GM12874 (cell line): ENCODE measurements at regions not wholly inside any gene's neighbourhood (a gene's known extent, or its start where the extent isn't known, plus 50 kb on each side); places are given as distances from the start of the nearest gene placed in this dataset.

Source experiments
- TF ChIP-seq, protein P1 (sequence below): IDR thresholded peaks from 2 replicates; pipeline ENCODE4 v1.5.1; 2011; ENCODE audit warnings: low read depth, mild to moderate bottlenecking, control low read depth, low read length, moderate library complexity; ENCODE audit not compliant: insufficient read depth

DNA sequence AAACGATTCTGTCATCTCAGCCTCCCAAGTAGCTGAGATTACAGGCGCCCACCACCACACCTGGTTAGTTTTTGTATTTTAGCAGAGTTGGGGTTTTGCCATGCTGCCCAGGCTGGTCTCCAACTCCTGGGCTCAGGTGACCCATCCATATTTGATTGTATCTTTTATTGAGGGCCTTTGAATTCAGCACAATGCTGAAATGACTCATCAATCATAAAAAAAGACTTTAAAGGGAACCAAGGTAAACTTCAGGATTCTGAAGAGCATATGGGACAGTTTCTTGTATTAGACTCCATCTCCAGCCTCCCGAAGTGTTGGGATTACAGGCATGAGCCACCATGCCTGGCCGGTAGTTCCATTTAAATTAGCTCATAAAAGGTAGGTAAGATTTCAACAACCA lies 232.2 kb downstream of the SETD4 start:
- TF ChIP-seq, protein P1, sequence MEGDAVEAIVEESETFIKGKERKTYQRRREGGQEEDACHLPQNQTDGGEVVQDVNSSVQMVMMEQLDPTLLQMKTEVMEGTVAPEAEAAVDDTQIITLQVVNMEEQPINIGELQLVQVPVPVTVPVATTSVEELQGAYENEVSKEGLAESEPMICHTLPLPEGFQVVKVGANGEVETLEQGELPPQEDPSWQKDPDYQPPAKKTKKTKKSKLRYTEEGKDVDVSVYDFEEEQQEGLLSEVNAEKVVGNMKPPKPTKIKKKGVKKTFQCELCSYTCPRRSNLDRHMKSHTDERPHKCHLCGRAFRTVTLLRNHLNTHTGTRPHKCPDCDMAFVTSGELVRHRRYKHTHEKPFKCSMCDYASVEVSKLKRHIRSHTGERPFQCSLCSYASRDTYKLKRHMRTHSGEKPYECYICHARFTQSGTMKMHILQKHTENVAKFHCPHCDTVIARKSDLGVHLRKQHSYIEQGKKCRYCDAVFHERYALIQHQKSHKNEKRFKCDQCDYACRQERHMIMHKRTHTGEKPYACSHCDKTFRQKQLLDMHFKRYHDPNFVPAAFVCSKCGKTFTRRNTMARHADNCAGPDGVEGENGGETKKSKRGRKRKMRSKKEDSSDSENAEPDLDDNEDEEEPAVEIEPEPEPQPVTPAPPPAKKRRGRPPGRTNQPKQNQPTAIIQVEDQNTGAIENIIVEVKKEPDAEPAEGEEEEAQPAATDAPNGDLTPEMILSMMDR = no peak

DNA sequence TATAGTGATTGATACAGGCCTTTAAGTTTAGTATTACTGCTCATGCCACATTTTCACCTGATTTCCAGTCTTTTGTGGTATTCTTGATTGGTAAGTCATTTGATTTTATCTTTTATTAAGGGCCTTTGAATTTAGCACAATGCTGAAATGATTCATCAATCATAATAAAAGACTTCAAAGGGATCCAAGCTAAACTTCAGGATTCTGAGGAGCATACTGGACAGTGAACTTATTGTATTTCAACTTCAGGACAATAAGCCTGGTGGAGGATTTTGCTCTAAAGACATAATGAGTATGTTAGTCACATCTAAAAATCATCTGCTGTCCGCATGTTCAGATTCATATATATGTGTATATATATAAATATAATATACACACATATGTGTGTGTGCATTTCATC lies 233.3 kb downstream of the SETD4 start:
- TF ChIP-seq, protein P1 = no peak

DNA sequence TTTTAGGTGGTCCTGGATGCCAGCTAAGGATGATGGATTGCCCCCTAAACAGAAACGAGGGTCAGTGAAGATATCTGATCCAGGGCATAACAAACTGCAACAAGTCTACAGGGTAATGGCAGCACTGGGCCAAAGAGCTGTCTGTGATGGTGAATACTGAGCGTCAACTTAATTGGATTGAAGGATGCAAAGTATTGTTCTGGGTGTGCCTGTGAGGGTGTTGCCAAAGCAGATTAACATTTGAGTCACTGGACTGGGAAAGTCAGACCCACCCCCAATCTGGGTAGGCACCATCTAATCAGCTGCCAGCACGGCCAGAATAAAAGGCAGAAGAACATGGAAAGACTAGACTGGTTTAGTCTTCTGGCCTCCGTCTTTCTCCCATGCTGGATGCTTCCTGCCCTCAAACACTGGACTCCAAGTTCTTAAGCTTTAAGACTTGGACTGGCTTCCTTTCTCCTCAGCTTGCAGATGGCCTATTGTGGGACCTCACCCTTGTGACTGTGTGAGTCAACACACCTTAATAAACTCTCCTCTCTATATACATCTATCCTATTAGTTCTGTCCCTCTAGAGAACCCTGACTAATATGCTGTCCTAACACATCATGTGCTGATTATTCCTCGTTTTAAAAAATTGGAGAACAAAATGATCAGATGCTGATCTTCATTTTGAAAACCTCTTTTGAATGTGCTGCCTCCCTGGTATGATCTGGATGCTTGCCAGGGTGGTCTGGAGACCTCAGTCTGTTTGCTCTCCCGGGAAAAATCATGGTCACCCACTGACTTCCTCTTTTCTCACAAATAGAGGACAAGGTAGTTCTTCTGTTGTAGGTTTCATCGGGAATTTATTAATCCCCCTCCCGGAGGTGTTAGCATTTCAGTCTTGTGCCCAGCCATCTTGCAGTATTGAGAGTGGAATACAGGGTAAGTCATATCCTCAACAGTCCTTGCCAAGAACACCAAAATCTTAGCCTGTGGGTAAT lies 234.7 kb downstream of the SETD4 start:
- TF ChIP-seq, protein P1 = no peak

DNA sequence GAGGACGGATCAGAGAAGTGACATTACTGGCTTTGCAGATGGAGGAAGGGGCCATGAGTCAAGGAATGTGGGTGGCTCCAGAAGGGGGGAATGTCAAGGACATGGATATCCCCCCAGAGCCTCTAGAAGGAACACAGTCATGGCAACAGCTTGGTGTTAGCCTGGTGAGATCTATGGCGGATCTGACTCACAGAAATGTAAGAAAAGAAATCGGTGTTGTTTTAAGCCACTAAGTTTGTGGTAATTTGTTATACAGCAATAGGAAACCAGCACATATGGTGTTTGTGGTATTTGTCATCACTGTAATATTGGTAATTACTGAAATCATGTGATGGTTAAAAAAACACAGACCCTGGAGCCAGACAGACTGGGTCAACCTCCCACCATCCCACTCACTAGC lies 236.2 kb downstream of the SETD4 start:
- TF ChIP-seq, protein P1 = no peak

DNA sequence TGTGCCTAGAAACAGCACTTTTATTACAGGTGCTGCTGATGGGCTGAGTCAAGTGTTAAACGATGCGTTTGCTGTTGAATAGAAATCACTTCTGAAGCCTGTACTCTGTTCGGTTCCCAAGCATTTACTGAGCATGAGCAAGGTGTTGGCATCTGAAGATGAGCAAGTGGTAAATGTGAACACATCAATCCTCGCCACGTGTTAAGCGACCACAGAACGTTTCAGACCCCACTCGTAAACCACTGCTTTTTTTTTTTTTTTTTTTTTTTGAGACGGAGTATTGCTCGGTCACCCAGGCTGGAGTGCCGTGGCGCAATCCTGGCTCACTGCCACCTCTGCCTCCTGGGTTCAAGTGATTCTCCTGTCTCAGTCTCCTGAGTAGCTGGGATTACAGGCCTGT lies 241.2 kb downstream of the SETD4 start:
- TF ChIP-seq, protein P1 = no peak

DNA sequence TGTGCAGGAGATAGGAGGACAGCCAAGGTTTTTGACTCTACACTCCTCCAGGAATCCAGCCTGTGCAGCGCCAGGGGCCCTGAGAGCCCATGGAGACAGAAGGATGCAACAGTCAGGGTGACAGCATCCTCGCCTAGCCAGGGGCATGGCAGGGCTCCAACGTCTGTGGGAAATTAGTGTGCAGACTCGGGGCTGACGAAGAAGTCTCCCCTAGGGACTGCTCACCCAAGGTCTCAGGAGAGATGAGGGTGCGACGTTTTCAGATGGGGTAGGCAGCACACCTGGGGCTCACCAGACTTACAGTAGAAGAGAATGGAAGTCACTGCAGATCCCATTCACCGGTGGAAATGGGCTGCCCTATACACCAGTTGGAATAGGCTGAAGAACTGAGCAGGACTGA lies 241.7 kb downstream of the SETD4 start:
- TF ChIP-seq, protein P1 = no peak

DNA sequence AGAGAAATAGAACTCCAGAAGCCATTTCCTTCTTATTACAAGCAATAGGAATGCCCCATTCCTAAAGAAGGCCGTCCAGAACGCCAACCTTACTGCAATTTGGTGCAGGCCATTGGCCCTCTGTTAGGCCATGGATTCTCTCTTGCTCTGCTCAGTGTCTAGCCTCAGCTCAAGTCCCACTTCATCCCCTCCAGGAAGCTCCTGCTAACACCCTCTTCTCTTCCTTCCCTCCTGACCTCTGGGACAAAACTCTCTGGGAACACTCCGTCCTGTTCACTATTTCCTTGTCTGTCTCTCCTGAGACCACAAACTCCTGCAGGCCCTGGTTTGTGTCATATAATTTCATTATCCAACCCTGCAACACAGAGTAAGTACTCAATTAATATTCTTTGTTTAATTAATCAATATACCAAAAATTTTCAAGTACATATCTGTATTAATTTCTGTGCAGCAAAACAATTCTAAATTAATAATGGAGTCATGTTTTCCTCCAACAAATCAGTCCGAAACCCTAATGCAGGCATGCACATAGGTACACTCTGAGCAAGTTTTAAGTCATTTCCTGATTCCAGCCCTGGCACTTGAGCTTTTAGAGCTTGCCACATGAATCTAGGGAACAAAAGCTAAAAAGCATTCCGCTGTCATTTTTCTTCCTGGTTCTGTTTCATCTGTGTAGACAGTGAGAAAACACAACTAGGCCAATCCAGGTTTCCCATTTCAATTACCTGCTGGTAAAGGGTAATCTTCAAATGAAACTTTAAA lies 245.3 kb downstream of the SETD4 start:
- TF ChIP-seq, protein P1 = no peak
